ENCODE measurements at regions not wholly inside any gene's neighbourhood (a gene's known extent, or its start where the extent isn't known, plus 50 kb on each side); places are given as distances from the start of the nearest gene placed in this dataset.

GRCh38 chr4:189035091-189035490, 895.9 kb downstream of the TRIML1 start:
- Histone ChIP-seq H3K27ac (no peak overlapping the region), H3K9me3 (no peaks in the 10 kb centered on the region), H3K36me3 (no peaks in the 10 kb centered on the region), H3K4me3 (no peak overlapping the region), H3K27me3 (no peaks in the 10 kb centered on the region), H3K4me1 (no peaks in the 10 kb centered on the region)
- DNase-seq (ENCODE audit: extremely low spot score in 2 of 2): peak in 1 of 2 donors; percentile 83
- intact Hi-C loops (cut with DNase I): no loop called here
- no peak for TF ChIP-seq CTCF (IDR thresholded peaks at IDR 0.05)
- no peak for TF ChIP-seq POLR2AphosphoS5 (IDR thresholded peaks at IDR 0.05; ENCODE audit: insufficient read depth in 1 of 2, low read depth in 1 of 2)
- TF ChIP-seq POLR2A (IDR thresholded peaks at IDR 0.05): no peak

- peak in 1 of 2 donors; percentile 18 for DNase-seq (ENCODE audit: extremely low spot score in 2 of 2)
- TF ChIP-seq CTCF (IDR thresholded peaks at IDR 0.05): no peak
- TF ChIP-seq POLR2A (IDR thresholded peaks at IDR 0.05): no peak
- no peak for TF ChIP-seq POLR2AphosphoS5 (IDR thresholded peaks at IDR 0.05; ENCODE audit: insufficient read depth in 1 of 2, low read depth in 1 of 2)
- no peaks in the 10 kb centered on the region for H3K36me3 ChIP-seq
- intact Hi-C loops (cut with DNase I): no loop called here
- H3K27me3 ChIP-seq: no peaks in the 10 kb centered on the region
- H3K4me1 ChIP-seq: no peaks in the 10 kb centered on the region
- no peak overlapping the region for H3K4me3 ChIP-seq
- no peaks in the 10 kb centered on the region for H3K9me3 ChIP-seq
- H3K27ac ChIP-seq: no peak overlapping the region
Observed at GRCh38 chr4:189035654-189036053, 896.4 kb downstream of the TRIML1 start.

GRCh38 chr4:189036906-189037305, 897.7 kb downstream of the TRIML1 start:
- no peak overlapping the region for H3K27ac ChIP-seq
- H3K4me1 ChIP-seq: no peaks in the 10 kb centered on the region
- no peaks in the 10 kb centered on the region for H3K36me3 ChIP-seq
- no peak for TF ChIP-seq POLR2A (IDR thresholded peaks at IDR 0.05)
- no peak for TF ChIP-seq POLR2AphosphoS5 (IDR thresholded peaks at IDR 0.05; ENCODE audit: insufficient read depth in 1 of 2, low read depth in 1 of 2)
- TF ChIP-seq CTCF (IDR thresholded peaks at IDR 0.05): no peak
- H3K4me3 ChIP-seq: no peak overlapping the region
- H3K9me3 ChIP-seq: no peaks in the 10 kb centered on the region
- H3K27me3 ChIP-seq: no peaks in the 10 kb centered on the region
- DNase-seq (ENCODE audit: extremely low spot score in 2 of 2): peak in 1 of 2 donors; percentile 60
- intact Hi-C loops (cut with DNase I): no loop called here

GRCh38 chr4:189046642-189047041, 894.0 kb upstream of the FRG1 start:
- no peak for TF ChIP-seq CTCF (IDR thresholded peaks at IDR 0.05)
- no peak for TF ChIP-seq POLR2AphosphoS5 (IDR thresholded peaks at IDR 0.05; ENCODE audit: insufficient read depth in 1 of 2, low read depth in 1 of 2)
- Histone ChIP-seq H3K27me3 (no peaks in the 10 kb centered on the region), H3K4me3 (no peak overlapping the region), H3K36me3 (no peaks in the 10 kb centered on the region), H3K4me1 (no peaks in the 10 kb centered on the region), H3K27ac (no peak overlapping the region), H3K9me3 (no peaks in the 10 kb centered on the region)
- intact Hi-C loops (cut with DNase I): no loop called here
- DNase-seq (ENCODE audit: extremely low spot score in 2 of 2): no peak

- H3K4me3 ChIP-seq: no peak overlapping the region
- H3K36me3 ChIP-seq: no peaks in the 10 kb centered on the region
- no peaks in the 10 kb centered on the region for H3K9me3 ChIP-seq
- DNase-seq (ENCODE audit: extremely low spot score in 2 of 2): no peak
- intact Hi-C loops (cut with DNase I): no loop called here
- no peak for TF ChIP-seq CTCF (IDR thresholded peaks at IDR 0.05)
- TF ChIP-seq POLR2A (IDR thresholded peaks at IDR 0.05): no peak
- no peak for TF ChIP-seq POLR2AphosphoS5 (IDR thresholded peaks at IDR 0.05; ENCODE audit: insufficient read depth in 1 of 2, low read depth in 1 of 2)
- H3K27me3 ChIP-seq: no peaks in the 10 kb centered on the region
- H3K27ac ChIP-seq: no peak overlapping the region
- no peaks in the 10 kb centered on the region for H3K4me1 ChIP-seq
Observed at GRCh38 chr4:189048119-189048518, 892.6 kb upstream of the FRG1 start.
